Tibial nerve (tissue), 3 donors: ENCODE measurements at regions not wholly inside any gene's neighbourhood (a gene's known extent, or its start where the extent isn't known, plus 50 kb on each side); places are given as distances from the start of the nearest gene placed in this dataset.
"Not testable (repeated sequence)": the region's sequence is repeated elsewhere in the genome, so short reads cannot be mapped to it uniquely, and the experiment has no call there.

ENCODE experiments used
- POLR2A ChIP-seq, 2 donors: fragments of 450-650 bp; IDR thresholded peaks; one replicate each; pipeline ENCODE4 v1.6.1; 2017; ENCODE audit warnings: antibody characterized with exemption in 2 of 2, mild to moderate bottlenecking in 2 of 2, moderate library complexity in 2 of 2
- TF ChIP-seq, protein P1 (sequence below), 5 experiments: fragments of 200-600 bp in 3 of 5; fragments of 450-650 bp in 2 of 5; sonication (generic) in 3 of 5; IDR thresholded peaks; one replicate each; pipeline ENCODE4 v1.5.1; 2016 to 2019; ENCODE audit warnings: antibody characterized with exemption in 5 of 5, mild to moderate bottlenecking in 3 of 5, moderate library complexity in 2 of 5

GRCh38 chr5:157945822-157946221 is 86.9 kb upstream of the CLINT1 start:
- TF ChIP-seq, protein P1, sequence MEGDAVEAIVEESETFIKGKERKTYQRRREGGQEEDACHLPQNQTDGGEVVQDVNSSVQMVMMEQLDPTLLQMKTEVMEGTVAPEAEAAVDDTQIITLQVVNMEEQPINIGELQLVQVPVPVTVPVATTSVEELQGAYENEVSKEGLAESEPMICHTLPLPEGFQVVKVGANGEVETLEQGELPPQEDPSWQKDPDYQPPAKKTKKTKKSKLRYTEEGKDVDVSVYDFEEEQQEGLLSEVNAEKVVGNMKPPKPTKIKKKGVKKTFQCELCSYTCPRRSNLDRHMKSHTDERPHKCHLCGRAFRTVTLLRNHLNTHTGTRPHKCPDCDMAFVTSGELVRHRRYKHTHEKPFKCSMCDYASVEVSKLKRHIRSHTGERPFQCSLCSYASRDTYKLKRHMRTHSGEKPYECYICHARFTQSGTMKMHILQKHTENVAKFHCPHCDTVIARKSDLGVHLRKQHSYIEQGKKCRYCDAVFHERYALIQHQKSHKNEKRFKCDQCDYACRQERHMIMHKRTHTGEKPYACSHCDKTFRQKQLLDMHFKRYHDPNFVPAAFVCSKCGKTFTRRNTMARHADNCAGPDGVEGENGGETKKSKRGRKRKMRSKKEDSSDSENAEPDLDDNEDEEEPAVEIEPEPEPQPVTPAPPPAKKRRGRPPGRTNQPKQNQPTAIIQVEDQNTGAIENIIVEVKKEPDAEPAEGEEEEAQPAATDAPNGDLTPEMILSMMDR (IDR thresholded peaks at IDR 0.05), result not testable (repeated sequence)
- TF ChIP-seq POLR2A (IDR thresholded peaks at IDR 0.05), result not testable (repeated sequence)
